ENCODE measurements at regions not wholly inside any gene's neighbourhood (a gene's known extent, or its start where the extent isn't known, plus 50 kb on each side); places are given as distances from the start of the nearest gene placed in this dataset.

- in situ Hi-C loops (cut with HindIII; ENCODE audit: extremely low pct_ligation_motif_present, low pct_unique_long_range_greater_than_20kb), result no loop called here
- no TSS peak for BruUV-seq (replicated peaks)
- no peaks in the 10 kb centered on the region for H3K27me3 ChIP-seq (ENCODE audit: control insufficient read depth in 1 of 2, insufficient read depth in 2 of 2, low read length in 2 of 2)
- POLR2A ChIA-PET, result no interaction called here
- DNase-seq (ENCODE audit: low spot score), result no peak
- no peaks in the 10 kb centered on the region for H4K20me1 ChIP-seq (ENCODE audit: insufficient read depth, low read length)
- H3K4me1 ChIP-seq (ENCODE audit: insufficient read depth, low read length), result no peaks in the 10 kb centered on the region
- H3K4me2 ChIP-seq (ENCODE audit: low read depth, low read length), result no peak overlapping the region
- H3K27ac ChIP-seq (ENCODE audit: extremely low read length, insufficient read depth, low read length), result no peak overlapping the region
- no peaks in the 10 kb centered on the region for H3K9me3 ChIP-seq (ENCODE audit: low read length)
- no peak overlapping the region for H3K4me3 ChIP-seq (replicated peaks in 1 of 3; ENCODE audit: insufficient read depth in 1 of 3, low read depth in 2 of 3, low read length in 3 of 3)
- no peak for FAIRE-seq
- H3K79me2 ChIP-seq (ENCODE audit: insufficient read depth, low read length), result no peaks in the 10 kb centered on the region
- no peaks in the 10 kb centered on the region for H3K36me3 ChIP-seq (replicated peaks in 1 of 2; ENCODE audit: control insufficient read depth in 1 of 2, insufficient read depth in 2 of 2, low read length in 2 of 2)
- no peak overlapping the region for H3K9ac ChIP-seq (ENCODE audit: insufficient read depth, low read depth, low read length)
- TF ChIP-seq KLF13 (CRISPR knock-in tag; IDR thresholded peaks at IDR 0.05), result no peak
- TF ChIP-seq, protein P1, sequence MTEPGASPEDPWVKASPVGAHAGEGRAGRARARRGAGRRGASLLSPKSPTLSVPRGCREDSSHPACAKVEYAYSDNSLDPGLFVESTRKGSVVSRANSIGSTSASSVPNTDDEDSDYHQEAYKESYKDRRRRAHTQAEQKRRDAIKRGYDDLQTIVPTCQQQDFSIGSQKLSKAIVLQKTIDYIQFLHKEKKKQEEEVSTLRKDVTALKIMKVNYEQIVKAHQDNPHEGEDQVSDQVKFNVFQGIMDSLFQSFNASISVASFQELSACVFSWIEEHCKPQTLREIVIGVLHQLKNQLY (CRISPR knock-in tag; IDR thresholded peaks at IDR 0.05), result no peak
- no peak for TF ChIP-seq TGIF2 (CRISPR knock-in tag; IDR thresholded peaks at IDR 0.05)
- TF ChIP-seq, protein P2, sequence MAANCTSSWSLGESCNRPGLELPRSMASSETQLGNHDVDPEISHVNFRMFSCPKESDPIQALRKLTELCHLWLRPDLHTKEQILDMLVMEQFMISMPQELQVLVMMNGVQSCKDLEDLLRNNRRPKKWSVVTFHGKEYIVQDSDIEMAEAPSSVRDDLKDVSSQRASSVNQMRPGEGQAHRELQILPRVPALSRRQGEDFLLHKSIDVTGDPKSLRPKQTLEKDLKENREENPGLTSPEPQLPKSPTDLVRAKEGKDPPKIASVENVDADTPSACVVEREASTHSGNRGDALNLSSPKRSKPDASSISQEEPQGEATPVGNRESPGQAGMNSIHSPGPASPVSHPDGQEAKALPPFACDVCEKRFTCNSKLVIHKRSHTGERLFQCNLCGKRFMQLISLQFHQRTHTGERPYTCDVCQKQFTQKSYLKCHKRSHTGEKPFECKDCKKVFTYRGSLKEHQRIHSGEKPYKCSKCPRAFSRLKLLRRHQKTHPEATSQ (CRISPR knock-in tag; IDR thresholded peaks at IDR 0.05; ENCODE audit: borderline replicate concordance), result no peak
- no peak for TF ChIP-seq ZNF781 (CRISPR knock-in tag; IDR thresholded peaks at IDR 0.05; ENCODE audit: borderline replicate concordance, not compliant biosample characterization)
- TF ChIP-seq ZNF878 (CRISPR knock-in tag; IDR thresholded peaks at IDR 0.05), result no peak
- no peak for TF ChIP-seq JUN (CRISPR knock-in tag; IDR thresholded peaks at IDR 0.05)
- TF ChIP-seq GATAD1 (CRISPR knock-in tag; IDR thresholded peaks at IDR 0.05), result no peak
- TF ChIP-seq MED8 (CRISPR knock-in tag; IDR thresholded peaks at IDR 0.05; ENCODE audit: insufficient replicate concordance), result no peak
- no peak for TF ChIP-seq WIZ (CRISPR knock-in tag; IDR thresholded peaks at IDR 0.05)
- TF ChIP-seq GZF1 (CRISPR knock-in tag; IDR thresholded peaks at IDR 0.05), result no peak
- H2AFZ ChIP-seq (ENCODE audit: low read length), result no peak overlapping the region
- no peak for ATAC-seq
- intact Hi-C loops (cut with micrococcal nuclease; ENCODE audit: unreplicated experiment), result no loop called here
- CTCF ChIA-PET (ENCODE audit: low intra/inter-chr PET ratio, low total read pairs), result no interaction called here
Observed at GRCh38 chr3:194894538-194894937, 208.9 kb downstream of the FAM43A start.
